C4-2B (cell line): ENCODE measurements at regions not wholly inside any gene's neighbourhood (a gene's known extent, or its start where the extent isn't known, plus 50 kb on each side); places are given as distances from the start of the nearest gene placed in this dataset.
A peak's percentile ranks its signal among the peaks of the same experiment; 100 is the strongest.

ENCODE experiments used
- H3K27ac ChIP-seq: fragments of 450-650 bp; 2 replicates; pipeline ENCODE4 v1.5.1; 2017
- ZFX ChIP-seq: fragments of 450-650 bp; IDR thresholded peaks from 2 replicates; pipeline ENCODE4 v1.6.1; 2017
- TF ChIP-seq, protein P1 (sequence below): fragments of 450-650 bp; conservative IDR thresholded peaks from 2 replicates; pipeline ENCODE4 v1.5.1; 2017; ENCODE audit warnings: mild to moderate bottlenecking

DNA sequence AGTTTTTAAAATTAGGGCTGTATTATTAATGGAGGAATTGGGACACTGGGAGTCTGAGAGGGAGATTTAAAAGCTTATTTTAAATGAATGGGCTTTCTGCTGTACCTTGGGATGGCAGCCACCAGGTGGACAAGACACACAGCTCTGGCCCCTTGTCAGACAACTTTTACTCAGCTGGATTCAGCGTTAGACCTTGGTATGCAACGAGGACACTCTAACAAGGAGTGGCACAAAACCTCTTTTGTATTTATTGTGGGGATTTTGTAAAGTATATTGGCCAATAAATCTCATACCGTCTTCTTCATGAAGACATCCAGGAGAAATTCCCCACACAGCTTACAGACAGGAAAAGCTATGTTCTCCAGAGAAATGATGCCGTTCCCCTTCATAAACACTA is 105.7 kb downstream of the LCA5 start:
- H3K27ac ChIP-seq = no peak overlapping the region
- no peak for TF ChIP-seq ZFX
- TF ChIP-seq, protein P1, sequence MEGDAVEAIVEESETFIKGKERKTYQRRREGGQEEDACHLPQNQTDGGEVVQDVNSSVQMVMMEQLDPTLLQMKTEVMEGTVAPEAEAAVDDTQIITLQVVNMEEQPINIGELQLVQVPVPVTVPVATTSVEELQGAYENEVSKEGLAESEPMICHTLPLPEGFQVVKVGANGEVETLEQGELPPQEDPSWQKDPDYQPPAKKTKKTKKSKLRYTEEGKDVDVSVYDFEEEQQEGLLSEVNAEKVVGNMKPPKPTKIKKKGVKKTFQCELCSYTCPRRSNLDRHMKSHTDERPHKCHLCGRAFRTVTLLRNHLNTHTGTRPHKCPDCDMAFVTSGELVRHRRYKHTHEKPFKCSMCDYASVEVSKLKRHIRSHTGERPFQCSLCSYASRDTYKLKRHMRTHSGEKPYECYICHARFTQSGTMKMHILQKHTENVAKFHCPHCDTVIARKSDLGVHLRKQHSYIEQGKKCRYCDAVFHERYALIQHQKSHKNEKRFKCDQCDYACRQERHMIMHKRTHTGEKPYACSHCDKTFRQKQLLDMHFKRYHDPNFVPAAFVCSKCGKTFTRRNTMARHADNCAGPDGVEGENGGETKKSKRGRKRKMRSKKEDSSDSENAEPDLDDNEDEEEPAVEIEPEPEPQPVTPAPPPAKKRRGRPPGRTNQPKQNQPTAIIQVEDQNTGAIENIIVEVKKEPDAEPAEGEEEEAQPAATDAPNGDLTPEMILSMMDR = 0 out of 2 replicates have a peak, but pooled peaks have one; percentile 14

DNA sequence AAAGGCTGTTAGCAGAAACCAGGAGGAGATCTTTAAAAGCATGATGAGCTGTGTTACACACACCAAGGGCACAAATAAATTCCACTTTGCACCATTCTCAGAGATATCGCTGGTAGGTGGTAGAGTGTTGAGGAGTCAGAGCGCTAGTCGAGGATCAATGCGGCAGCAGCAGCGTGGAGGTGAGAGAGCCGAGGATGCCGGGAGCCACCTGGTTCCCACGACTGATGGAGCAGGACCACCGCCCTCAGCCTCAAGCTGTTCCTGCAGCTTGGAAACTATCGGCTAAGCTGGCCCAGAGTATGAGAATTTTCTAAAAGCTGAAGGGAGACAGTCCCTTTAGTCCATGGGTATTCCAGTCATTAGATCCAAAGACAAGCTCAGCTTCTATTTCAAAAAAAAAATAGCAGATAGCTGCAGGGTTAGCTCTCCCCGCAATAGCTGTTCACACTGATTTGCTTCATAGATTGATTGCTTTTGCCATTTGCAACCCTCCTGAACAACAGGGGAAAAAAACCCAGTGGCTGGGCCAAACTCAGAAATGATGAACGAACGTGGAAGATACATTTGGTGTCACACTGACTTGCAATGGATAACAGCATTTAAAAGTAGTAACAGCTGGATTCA is 106.2 kb downstream of the LCA5 start:
- no peak for TF ChIP-seq ZFX
- TF ChIP-seq, protein P1 = no peak
- H3K27ac ChIP-seq = no peak overlapping the region

DNA sequence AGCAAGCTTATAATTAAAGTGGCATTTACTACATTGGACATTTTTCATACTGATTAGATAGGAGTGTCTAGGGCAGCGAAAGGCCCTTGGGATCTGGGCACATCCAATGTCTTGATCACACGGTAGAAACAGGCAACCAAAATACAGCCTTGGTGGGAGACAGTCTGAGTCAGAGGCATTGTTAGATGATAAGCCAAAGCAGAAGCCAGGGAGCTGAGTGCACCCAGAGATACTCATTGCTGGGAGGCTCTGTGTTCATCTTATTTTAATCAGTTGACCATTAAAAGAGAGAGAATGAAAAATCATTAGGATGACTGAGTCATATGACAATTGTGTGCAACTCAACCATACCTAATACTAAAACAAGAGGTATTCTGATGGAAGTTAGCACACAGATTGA is 109.5 kb downstream of the LCA5 start:
- no peak overlapping the region for H3K27ac ChIP-seq
- TF ChIP-seq ZFX = no peak
- TF ChIP-seq, protein P1 = no peak

DNA sequence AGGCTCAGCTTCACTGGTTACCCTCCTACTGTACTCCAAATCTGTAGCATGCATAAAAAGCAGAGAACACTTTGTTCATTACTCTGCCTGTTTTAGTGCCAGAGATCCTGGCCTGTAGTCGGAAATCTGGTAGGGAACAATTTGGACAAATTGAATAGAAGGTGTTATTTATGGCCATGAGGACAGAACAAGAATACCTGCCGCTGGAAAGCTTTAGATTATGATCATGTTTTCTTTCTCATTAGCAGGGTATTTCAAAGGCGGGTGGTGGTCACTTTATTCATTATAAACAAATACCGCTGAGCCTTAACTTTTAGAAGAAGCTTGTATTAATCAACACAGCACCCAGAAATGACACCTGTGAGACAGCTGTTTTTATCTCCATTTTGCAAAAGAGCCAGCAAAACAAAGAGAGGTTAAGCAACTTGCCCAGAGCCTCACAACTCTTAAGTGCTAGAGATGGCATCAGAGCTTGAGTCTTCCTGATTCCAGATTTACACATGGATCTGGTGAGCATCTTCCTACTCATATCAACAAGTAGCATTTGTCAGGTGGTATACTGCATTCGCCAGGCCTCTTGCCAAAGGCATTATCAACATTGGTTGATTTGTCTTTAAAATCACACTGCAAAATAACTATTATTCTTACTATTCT is 110.5 kb downstream of the LCA5 start:
- no peak overlapping the region for H3K27ac ChIP-seq
- TF ChIP-seq, protein P1 = no peak

DNA sequence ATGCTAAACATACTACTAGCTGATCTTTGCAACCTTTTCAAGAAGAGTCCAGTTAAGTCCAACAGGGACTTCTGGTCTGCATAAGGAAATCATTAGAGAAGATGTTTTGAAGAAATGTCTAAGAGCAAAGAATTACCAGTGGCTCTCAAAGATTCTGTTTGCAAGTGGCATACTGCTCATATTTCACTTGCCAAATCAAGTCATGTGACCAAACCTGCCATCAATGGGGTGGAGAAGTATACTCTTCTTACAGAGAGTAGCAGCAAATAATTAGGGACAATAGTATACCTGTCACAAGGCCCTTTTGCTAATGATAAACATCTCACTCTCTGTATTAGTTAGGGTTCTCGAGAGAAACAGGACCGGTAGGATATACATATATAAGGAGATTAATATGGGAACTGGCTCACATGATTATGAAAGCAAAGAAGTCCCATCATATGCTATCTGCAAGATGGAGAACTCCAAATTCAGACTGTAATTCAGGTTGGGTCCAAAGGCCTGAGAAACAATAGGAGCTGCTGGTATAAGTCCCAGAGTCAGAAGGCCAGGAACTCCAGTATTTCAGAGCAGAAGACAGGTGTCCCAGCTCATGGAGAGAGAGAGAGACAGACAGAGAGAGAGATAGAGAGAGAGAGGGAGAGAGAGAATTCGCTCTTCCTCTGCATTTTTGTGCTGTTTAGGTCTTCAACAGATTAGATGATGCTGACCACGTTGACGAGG is 111.5 kb downstream of the LCA5 start:
- no peak for TF ChIP-seq ZFX
- TF ChIP-seq, protein P1 = no peak
- H3K27ac ChIP-seq = no peak overlapping the region

DNA sequence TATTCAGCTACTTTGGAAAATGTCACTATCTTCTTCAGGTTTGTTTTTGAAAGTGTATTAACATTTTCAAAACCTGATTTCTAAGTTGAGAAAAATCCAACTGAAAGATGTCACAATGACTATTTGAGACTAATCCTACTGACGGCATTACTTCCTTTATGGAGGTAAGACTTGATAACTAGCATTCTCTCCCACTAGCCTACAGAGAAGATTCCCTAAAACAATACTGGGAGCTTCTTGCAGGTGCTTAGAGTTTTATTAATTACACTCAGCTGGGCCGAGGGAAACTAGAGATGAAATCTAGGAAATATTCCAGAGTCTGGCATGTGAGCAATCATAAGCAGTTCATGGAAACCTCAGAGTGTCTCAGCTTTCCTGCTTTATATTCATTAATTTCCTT is 114.0 kb downstream of the LCA5 start:
- H3K27ac ChIP-seq = no peak overlapping the region
- no peak for TF ChIP-seq ZFX
- TF ChIP-seq, protein P1 = no peak

DNA sequence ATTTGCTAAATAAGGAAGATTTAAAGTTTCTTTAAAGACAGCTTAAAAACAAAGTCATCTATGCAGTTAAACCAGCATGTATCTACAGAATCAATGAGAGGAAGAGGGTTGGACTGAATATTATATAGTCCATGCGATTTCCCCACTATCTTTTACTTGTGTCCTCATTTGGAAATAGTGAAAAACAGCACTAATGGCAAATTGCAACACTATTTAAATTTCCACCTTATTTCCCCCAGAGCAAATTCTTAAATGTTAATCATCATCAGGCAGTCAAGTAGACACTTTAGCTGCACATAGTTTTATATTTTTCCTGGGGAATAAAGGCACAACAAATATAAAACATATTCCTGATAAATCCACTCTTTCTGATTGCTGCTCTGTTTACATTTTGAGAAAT is 114.6 kb downstream of the LCA5 start:
- no peak overlapping the region for H3K27ac ChIP-seq
- TF ChIP-seq, protein P1 = no peak
- no peak for TF ChIP-seq ZFX
